GM12874 (cell line): ENCODE measurements at regions not wholly inside any gene's neighbourhood (a gene's known extent, or its start where the extent isn't known, plus 50 kb on each side); places are given as distances from the start of the nearest gene placed in this dataset.

Experiments
- CTCF ChIP-seq: IDR thresholded peaks from 2 replicates; pipeline ENCODE4 v1.5.1; 2011; ENCODE audit warnings: low read depth, mild to moderate bottlenecking, control low read depth, low read length, moderate library complexity; ENCODE audit not compliant: insufficient read depth

GRCh38 chr10:47186941-47187340 lies 113.1 kb upstream of the GDF10 start:
- no peak for TF ChIP-seq CTCF

DNA sequence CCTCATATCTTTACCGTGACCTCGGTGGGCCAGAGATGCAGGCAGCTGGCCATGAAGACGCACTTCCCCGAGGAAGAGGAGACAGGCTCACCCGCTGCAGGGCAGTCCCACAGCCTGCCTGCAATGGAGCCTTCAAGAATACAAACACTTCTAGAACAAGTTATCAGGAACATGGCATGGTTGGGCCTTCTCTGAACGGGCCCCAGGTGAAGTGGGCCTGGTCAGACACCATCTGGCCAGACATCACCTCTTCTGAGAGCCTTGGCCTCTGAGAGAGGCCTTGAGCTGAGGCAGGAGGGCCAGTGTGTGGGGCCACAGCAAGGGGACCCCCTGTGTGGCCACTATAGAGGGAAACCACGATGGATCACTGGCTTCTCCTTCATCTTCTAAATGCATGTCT lies 112.4 kb upstream of the GDF10 start:
- no peak for TF ChIP-seq CTCF

GRCh38 chr10:47188156-47188555 lies 111.8 kb upstream of the GDF10 start:
- TF ChIP-seq CTCF: no peak

DNA sequence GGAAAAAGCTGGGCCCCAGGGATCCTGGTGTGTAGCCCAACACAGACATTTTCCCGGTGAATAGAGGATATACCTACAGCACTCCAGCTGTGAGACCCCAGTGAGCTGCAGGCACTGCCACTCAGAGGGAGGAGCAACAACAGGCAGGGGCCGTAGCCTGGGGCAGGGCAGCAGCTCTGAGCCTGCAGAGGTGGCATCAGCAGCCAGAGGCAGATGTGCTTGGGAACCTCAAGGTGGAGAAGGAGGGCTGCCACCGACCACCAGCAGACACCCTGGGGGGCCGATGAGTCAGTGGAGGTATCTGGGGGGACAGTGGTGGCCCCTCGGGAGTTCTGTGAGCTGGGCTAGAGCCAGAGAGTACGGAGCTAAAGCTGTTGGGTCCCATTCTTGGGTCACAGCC lies 110.2 kb upstream of the GDF10 start:
- no peak for TF ChIP-seq CTCF

DNA sequence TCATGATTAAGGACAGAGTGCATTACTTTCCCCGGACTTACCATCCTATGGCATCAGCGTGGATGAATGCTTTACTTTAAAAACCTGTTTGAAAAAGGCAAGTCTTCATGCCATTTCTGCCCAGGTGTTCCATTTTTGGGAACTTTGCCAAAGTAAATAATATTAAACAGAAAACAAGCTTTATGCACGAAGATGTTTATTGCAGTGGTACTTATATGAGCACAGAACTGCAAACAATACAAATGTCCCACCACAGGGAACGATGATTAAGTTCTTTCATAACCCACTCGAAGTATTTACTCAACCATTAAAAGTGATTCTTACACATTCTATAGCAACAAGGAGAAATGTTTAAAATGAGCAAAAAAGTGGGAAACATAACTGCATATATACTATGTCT lies 109.7 kb upstream of the GDF10 start:
- TF ChIP-seq CTCF: no peak

DNA sequence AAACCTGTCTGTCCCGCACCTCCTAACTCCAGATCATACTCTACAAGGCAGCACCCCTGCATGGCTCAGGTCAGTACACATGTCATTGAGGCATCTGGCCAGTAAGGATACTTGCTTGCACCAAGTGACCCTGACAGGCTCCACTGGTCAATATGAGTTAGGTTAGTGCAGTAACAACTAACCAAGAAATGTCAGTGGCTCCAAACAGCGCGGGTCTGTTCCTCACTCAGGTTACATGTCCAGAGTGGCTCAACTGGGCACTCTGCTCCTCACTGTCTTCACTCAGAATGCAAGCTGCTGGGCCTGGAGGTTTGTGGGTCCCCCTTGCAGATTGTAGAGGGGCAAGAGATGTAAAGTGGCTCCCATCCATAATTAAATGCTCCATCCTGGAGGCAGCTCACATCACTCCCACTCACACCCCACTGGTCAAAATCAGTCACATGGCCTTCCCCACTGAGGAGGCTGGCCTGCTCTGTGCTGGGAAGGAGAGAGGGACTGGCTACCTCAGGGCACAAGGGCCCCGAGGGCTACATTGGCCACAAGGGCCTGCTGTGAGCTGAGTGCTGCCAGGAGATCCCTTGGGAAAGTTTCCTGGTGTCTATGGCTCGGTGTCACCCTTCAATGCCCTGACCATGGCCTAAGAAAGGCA lies 109.1 kb upstream of the GDF10 start:
- TF ChIP-seq CTCF: no peak

- TF ChIP-seq CTCF: no peak
These were observed 107.7 kb upstream of the GDF10 start for GRCh38 chr10:47192273-47192672.
